ENCODE measurements at regions not wholly inside any gene's neighbourhood (a gene's known extent, or its start where the extent isn't known, plus 50 kb on each side); places are given as distances from the start of the nearest gene placed in this dataset.

GRCh38 chr17:13753154-13753553 is 151.4 kb upstream of the HS3ST3A1 start:
- Histone ChIP-seq H3K4me3 (ENCODE audit: low read length in 3 of 3) (no peak overlapping the region), H3K36me3 (ENCODE audit: control insufficient read depth in 3 of 3, insufficient read depth in 3 of 3, low read length in 3 of 3) (no peaks in the 10 kb centered on the region), H3K9me3 (ENCODE audit: control insufficient read depth in 3 of 3, low read length in 3 of 3) (no peaks in the 10 kb centered on the region), H3K27ac (ENCODE audit: low read depth, low read length) (no peak overlapping the region), H3K27me3 (ENCODE audit: control insufficient read depth in 3 of 3, insufficient read depth in 3 of 3, low read length in 3 of 3) (peaks cover 0 to 3% (median 0%) of the 10 kb centered on the region in 3 donors), H3K9ac (ENCODE audit: low read depth in 1 of 3, low read length in 3 of 3) (no peak overlapping the region), H3K4me1 (ENCODE audit: control insufficient read depth in 3 of 3, insufficient read depth in 3 of 3, low read length in 3 of 3) (no peaks in the 10 kb centered on the region)

- Histone ChIP-seq H3K36me3 (ENCODE audit: control insufficient read depth in 3 of 3, insufficient read depth in 3 of 3, low read length in 3 of 3) (no peaks in the 10 kb centered on the region), H3K27ac (ENCODE audit: low read depth, low read length) (no peak overlapping the region), H3K4me3 (ENCODE audit: low read length in 3 of 3) (no peak overlapping the region), H3K27me3 (ENCODE audit: control insufficient read depth in 3 of 3, insufficient read depth in 3 of 3, low read length in 3 of 3) (no peaks in the 10 kb centered on the region), H3K9me3 (ENCODE audit: control insufficient read depth in 3 of 3, low read length in 3 of 3) (no peaks in the 10 kb centered on the region), H3K4me1 (ENCODE audit: control insufficient read depth in 3 of 3, insufficient read depth in 3 of 3, low read length in 3 of 3) (no peaks in the 10 kb centered on the region), H3K9ac (ENCODE audit: low read depth in 1 of 3, low read length in 3 of 3) (no peak overlapping the region)
Observed at GRCh38 chr17:13753771-13754170, 152.0 kb upstream of the HS3ST3A1 start.

DNA sequence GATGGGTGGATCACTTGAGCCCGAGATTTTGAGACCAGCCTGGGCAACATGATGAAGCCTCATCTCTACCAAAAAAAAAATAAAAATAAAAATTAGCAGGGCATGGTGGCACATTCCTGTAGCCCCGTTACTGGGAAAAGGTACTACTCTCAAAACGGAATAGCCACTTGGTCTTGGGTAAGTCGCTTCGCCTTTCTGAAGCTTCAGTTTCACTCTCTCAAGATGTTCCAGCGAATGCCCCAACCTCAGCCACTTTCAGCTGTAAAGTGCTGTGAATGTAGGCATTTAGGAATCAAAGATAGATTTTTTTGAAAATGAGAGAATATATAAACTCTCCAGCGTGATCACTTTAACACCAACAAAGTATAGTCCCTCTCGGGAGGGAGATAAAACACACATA is 154.1 kb upstream of the HS3ST3A1 start:
- no peak overlapping the region for H3K27ac ChIP-seq (ENCODE audit: low read depth, low read length)
- no peaks in the 10 kb centered on the region for H3K27me3 ChIP-seq (ENCODE audit: control insufficient read depth in 3 of 3, insufficient read depth in 3 of 3, low read length in 3 of 3)
- H3K9ac ChIP-seq (ENCODE audit: low read depth in 1 of 3, low read length in 3 of 3): no peak overlapping the region
- no peaks in the 10 kb centered on the region for H3K4me1 ChIP-seq (ENCODE audit: control insufficient read depth in 3 of 3, insufficient read depth in 3 of 3, low read length in 3 of 3)
- no peaks in the 10 kb centered on the region for H3K9me3 ChIP-seq (ENCODE audit: control insufficient read depth in 3 of 3, low read length in 3 of 3)
- H3K36me3 ChIP-seq (ENCODE audit: control insufficient read depth in 3 of 3, insufficient read depth in 3 of 3, low read length in 3 of 3): no peaks in the 10 kb centered on the region
- no peak overlapping the region for H3K4me3 ChIP-seq (ENCODE audit: low read length in 3 of 3)

DNA sequence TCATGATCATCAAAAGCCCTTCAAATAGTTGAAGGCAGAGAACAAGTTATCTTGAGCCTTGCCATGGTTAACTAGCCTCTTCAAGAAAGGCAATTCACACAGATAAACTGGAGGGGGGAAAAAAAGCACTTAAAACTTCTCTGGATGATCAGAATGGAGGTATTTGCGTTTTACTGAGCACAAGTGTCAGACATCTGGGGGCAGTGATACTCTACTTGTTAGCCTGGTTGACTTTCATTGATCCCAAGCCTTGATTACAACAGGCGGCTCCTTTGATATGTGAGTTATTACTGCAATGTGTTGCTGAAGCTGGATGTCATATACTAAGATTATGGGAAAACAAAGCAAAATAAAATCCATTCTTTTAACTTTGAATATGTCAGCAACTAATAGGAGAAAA is 155.0 kb upstream of the HS3ST3A1 start:
- no peak overlapping the region for H3K4me3 ChIP-seq (ENCODE audit: low read length in 3 of 3)
- H3K9ac ChIP-seq (ENCODE audit: low read depth in 1 of 3, low read length in 3 of 3): no peak overlapping the region
- H3K4me1 ChIP-seq (ENCODE audit: control insufficient read depth in 3 of 3, insufficient read depth in 3 of 3, low read length in 3 of 3): no peaks in the 10 kb centered on the region
- no peaks in the 10 kb centered on the region for H3K9me3 ChIP-seq (ENCODE audit: control insufficient read depth in 3 of 3, low read length in 3 of 3)
- H3K27me3 ChIP-seq (ENCODE audit: control insufficient read depth in 3 of 3, insufficient read depth in 3 of 3, low read length in 3 of 3): no peaks in the 10 kb centered on the region
- H3K36me3 ChIP-seq (ENCODE audit: control insufficient read depth in 3 of 3, insufficient read depth in 3 of 3, low read length in 3 of 3): no peaks in the 10 kb centered on the region
- no peak overlapping the region for H3K27ac ChIP-seq (ENCODE audit: low read depth, low read length)

GRCh38 chr17:13757871-13758270 is 156.1 kb upstream of the HS3ST3A1 start:
- H3K36me3 ChIP-seq (ENCODE audit: control insufficient read depth in 3 of 3, insufficient read depth in 3 of 3, low read length in 3 of 3): no peaks in the 10 kb centered on the region
- no peaks in the 10 kb centered on the region for H3K9me3 ChIP-seq (ENCODE audit: control insufficient read depth in 3 of 3, low read length in 3 of 3)
- H3K4me1 ChIP-seq (ENCODE audit: control insufficient read depth in 3 of 3, insufficient read depth in 3 of 3, low read length in 3 of 3): no peaks in the 10 kb centered on the region
- no peak overlapping the region for H3K4me3 ChIP-seq (ENCODE audit: low read length in 3 of 3)
- H3K9ac ChIP-seq (ENCODE audit: low read depth in 1 of 3, low read length in 3 of 3): no peak overlapping the region
- no peaks in the 10 kb centered on the region for H3K27me3 ChIP-seq (ENCODE audit: control insufficient read depth in 3 of 3, insufficient read depth in 3 of 3, low read length in 3 of 3)
- H3K27ac ChIP-seq (ENCODE audit: low read depth, low read length): no peak overlapping the region

DNA sequence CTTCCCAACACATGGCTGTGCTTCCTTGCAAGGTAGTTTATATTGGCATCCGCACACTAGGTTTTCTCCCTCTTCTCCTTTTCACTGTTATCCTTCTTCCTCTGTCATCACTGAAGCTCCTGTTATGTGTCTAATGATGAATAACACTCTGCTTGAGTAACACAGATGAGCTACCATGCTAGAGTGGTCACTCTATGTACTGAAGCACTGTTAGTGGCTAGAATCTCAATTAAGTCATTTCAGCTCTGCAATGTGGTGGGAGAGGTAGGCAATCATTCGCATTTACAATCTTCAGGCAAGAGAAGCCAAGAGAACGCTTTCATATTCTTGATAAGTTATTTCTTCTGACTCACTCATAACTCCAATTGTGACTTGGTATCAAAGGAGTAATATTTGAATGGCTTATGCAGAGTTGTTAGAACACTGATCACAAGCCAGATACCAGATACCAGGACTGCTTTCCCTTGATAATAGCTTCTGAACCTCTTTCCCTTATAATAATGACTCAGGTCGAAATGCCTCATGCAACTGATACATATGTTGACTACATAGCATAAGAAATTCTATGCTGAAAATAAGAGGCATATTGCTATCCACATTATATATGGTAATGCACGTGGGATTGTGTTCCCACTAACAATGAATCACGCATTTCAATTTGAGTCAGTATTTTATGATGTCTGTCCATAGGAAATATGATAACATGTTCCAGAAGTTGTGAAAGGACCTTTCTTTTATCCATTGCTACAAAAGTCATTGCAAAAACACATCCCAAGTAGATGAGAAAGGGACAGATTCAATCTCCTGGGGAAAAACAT is 158.0 kb upstream of the HS3ST3A1 start:
- H3K9me3 ChIP-seq (ENCODE audit: control insufficient read depth in 3 of 3, low read length in 3 of 3): no peaks in the 10 kb centered on the region
- H3K9ac ChIP-seq (ENCODE audit: low read depth in 1 of 3, low read length in 3 of 3): no peak overlapping the region
- no peak overlapping the region for H3K27ac ChIP-seq (ENCODE audit: low read depth, low read length)
- no peaks in the 10 kb centered on the region for H3K36me3 ChIP-seq (ENCODE audit: control insufficient read depth in 3 of 3, insufficient read depth in 3 of 3, low read length in 3 of 3)
- H3K27me3 ChIP-seq (ENCODE audit: control insufficient read depth in 3 of 3, insufficient read depth in 3 of 3, low read length in 3 of 3): no peaks in the 10 kb centered on the region
- H3K4me1 ChIP-seq (ENCODE audit: control insufficient read depth in 3 of 3, insufficient read depth in 3 of 3, low read length in 3 of 3): no peaks in the 10 kb centered on the region
- H3K4me3 ChIP-seq (ENCODE audit: low read length in 3 of 3): no peak overlapping the region

DNA sequence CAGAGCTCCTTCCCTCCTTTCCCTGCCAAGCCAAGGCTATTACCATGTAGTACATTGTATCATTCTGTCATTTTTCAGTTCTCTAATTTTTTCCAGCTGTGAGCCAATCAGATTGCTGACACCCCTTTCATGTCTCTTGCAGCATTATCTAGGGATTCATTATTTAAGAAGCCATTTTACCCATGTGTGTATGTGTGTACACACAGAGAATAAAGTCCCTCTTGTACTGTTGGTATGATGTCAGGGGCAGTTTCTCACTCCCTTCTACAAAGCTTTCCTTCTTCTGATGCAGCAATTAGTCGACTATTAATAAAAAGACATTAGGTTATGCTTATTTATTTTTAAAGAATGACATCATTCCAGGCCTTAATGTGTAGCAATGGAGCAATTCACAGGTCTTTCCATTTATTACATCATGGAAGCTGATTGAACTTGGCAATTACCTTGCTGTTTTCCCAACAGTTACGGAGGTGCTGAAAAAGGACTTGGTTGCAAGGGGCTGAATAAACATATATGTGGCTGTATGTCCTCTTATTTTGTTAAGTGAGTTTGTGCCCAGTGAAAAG is 159.4 kb upstream of the HS3ST3A1 start:
- H3K36me3 ChIP-seq (ENCODE audit: control insufficient read depth in 3 of 3, insufficient read depth in 3 of 3, low read length in 3 of 3): no peaks in the 10 kb centered on the region
- no peak overlapping the region for H3K9ac ChIP-seq (ENCODE audit: low read depth in 1 of 3, low read length in 3 of 3)
- no peaks in the 10 kb centered on the region for H3K9me3 ChIP-seq (ENCODE audit: control insufficient read depth in 3 of 3, low read length in 3 of 3)
- H3K4me3 ChIP-seq (ENCODE audit: low read length in 3 of 3): no peak overlapping the region
- H3K27ac ChIP-seq (ENCODE audit: low read depth, low read length): no peak overlapping the region
- no peaks in the 10 kb centered on the region for H3K4me1 ChIP-seq (ENCODE audit: control insufficient read depth in 3 of 3, insufficient read depth in 3 of 3, low read length in 3 of 3)
- no peaks in the 10 kb centered on the region for H3K27me3 ChIP-seq (ENCODE audit: control insufficient read depth in 3 of 3, insufficient read depth in 3 of 3, low read length in 3 of 3)

- peaks cover 3 to 5% (median 5%) of the 10 kb centered on the region in 3 donors for H3K9me3 ChIP-seq (ENCODE audit: control insufficient read depth in 3 of 3, low read length in 3 of 3)
- no peaks in the 10 kb centered on the region for H3K36me3 ChIP-seq (ENCODE audit: control insufficient read depth in 3 of 3, insufficient read depth in 3 of 3, low read length in 3 of 3)
- no peaks in the 10 kb centered on the region for H3K4me1 ChIP-seq (ENCODE audit: control insufficient read depth in 3 of 3, insufficient read depth in 3 of 3, low read length in 3 of 3)
- H3K27ac ChIP-seq (ENCODE audit: low read depth, low read length): no peak overlapping the region
- no peak overlapping the region for H3K9ac ChIP-seq (ENCODE audit: low read depth in 1 of 3, low read length in 3 of 3)
- H3K4me3 ChIP-seq (ENCODE audit: low read length in 3 of 3): no peak overlapping the region
- no peaks in the 10 kb centered on the region for H3K27me3 ChIP-seq (ENCODE audit: control insufficient read depth in 3 of 3, insufficient read depth in 3 of 3, low read length in 3 of 3)
Observed at GRCh38 chr17:13765701-13766100, 164.0 kb upstream of the HS3ST3A1 start.

- Histone ChIP-seq H3K36me3 (ENCODE audit: control insufficient read depth in 3 of 3, insufficient read depth in 3 of 3, low read length in 3 of 3) (no peaks in the 10 kb centered on the region), H3K9me3 (ENCODE audit: control insufficient read depth in 3 of 3, low read length in 3 of 3) (peaks cover 3 to 5% (median 5%) of the 10 kb centered on the region in 3 donors), H3K9ac (ENCODE audit: low read depth in 1 of 3, low read length in 3 of 3) (no peak overlapping the region), H3K27ac (ENCODE audit: low read depth, low read length) (no peak overlapping the region), H3K4me3 (ENCODE audit: low read length in 3 of 3) (no peak overlapping the region), H3K27me3 (ENCODE audit: control insufficient read depth in 3 of 3, insufficient read depth in 3 of 3, low read length in 3 of 3) (no peaks in the 10 kb centered on the region), H3K4me1 (ENCODE audit: control insufficient read depth in 3 of 3, insufficient read depth in 3 of 3, low read length in 3 of 3) (no peaks in the 10 kb centered on the region)
Observed at GRCh38 chr17:13770702-13771101, 169.0 kb upstream of the HS3ST3A1 start.

DNA sequence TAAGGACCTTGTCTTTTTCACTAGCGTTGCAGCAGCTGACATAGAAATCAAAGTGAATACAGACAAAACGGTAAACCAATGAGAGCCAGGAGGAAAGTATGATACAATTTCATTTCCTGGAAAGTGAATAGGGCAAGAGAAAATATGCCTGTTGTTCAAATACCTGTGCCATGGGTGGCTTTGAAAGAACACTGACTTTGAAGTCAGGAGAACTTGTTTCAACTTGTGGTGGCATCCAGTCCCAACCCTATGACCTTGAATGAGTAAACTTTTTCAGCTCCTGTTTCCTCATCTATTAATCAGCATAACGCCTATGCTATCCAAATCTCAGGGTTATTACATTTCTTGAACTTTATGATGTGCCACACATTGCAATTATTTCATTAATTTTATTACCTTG is 173.7 kb upstream of the HS3ST3A1 start:
- Histone ChIP-seq H3K9ac (ENCODE audit: low read depth in 1 of 3, low read length in 3 of 3) (no peak overlapping the region), H3K27ac (ENCODE audit: low read depth, low read length) (no peak overlapping the region)

More for the DNA sequence above, 173.7 kb upstream of the HS3ST3A1 start:
- Histone ChIP-seq H3K4me3 (ENCODE audit: low read length in 3 of 3) (no peak overlapping the region), H3K9me3 (ENCODE audit: control insufficient read depth in 3 of 3, low read length in 3 of 3) (no peaks in the 10 kb centered on the region), H3K27me3 (ENCODE audit: control insufficient read depth in 3 of 3, insufficient read depth in 3 of 3, low read length in 3 of 3) (no peaks in the 10 kb centered on the region), H3K36me3 (ENCODE audit: control insufficient read depth in 3 of 3, insufficient read depth in 3 of 3, low read length in 3 of 3) (no peaks in the 10 kb centered on the region), H3K4me1 (ENCODE audit: control insufficient read depth in 3 of 3, insufficient read depth in 3 of 3, low read length in 3 of 3) (peaks cover 0 to 4% (median 0%) of the 10 kb centered on the region in 3 donors)
